ENCODE measurements at regions not wholly inside any gene's neighbourhood (a gene's known extent, or its start where the extent isn't known, plus 50 kb on each side); places are given as distances from the start of the nearest gene placed in this dataset.

DNA sequence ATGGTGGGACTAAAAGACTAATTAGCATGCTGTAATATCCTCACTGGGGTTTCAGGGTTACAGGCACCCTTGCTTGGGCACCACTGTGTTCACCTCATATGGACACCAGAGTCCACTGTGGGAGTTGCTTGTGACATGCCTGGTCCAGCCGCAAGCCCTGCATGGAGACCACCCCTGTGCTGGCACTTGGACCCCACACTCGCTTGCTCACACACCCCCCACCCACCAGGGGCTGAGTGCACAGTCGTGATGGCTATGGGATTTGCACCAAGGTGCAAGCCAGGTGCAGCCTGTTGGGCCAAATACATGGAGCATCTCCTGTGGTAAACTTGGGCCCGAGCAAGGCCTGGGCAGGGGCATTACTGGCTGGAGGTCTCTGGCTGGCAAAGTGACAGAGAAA lies 129.1 kb downstream of the SYT10 start:
- Mint-ChIP-seq H3K4me1 (ENCODE audit: low read depth) (peaks cover 20% of the 10 kb centered on the region), H3K27ac (no peak overlapping the region), H3K9me3 (ENCODE audit: low read depth) (peaks cover 11% of the 10 kb centered on the region), H3K36me3 (ENCODE audit: insufficient read depth) (peaks cover 2% of the 10 kb centered on the region), H3K4me3 (ENCODE audit: low read depth) (no peak overlapping the region), H3K27me3 (no peaks in the 10 kb centered on the region)
- DNase-seq (ENCODE audit: low spot score, unreplicated experiment): no peak
- no peak for TF ChIP-seq CTCF (IDR thresholded peaks at IDR 0.05; ENCODE audit: unreplicated experiment)

DNA sequence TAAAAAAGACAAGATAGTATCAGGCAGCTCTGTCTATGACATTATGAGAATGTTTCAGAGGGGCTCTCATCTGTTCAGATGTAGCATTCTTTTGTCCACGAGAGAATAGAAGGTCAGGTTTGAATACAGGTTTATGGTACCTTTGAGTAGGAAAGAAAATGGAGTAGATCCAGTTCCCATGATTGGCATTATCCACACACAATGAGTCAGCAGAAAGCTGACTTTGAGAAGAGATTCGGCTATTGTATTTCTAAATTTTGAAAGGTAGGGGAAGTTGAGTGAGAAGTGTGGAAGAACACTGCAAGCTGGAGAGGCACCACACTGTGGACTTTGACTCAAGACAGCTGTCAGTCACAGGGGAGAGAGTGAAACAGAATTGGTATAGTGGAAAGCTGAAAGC lies 135.4 kb downstream of the SYT10 start:
- H3K9me3 Mint-ChIP-seq (ENCODE audit: low read depth): peaks cover 11% of the 10 kb centered on the region
- TF ChIP-seq CTCF (IDR thresholded peaks at IDR 0.05; ENCODE audit: unreplicated experiment): no peak
- no peaks in the 10 kb centered on the region for H3K27me3 Mint-ChIP-seq
- DNase-seq (ENCODE audit: low spot score, unreplicated experiment): no peak
- H3K27ac Mint-ChIP-seq: no peak overlapping the region
- no peak overlapping the region for H3K4me3 Mint-ChIP-seq (ENCODE audit: low read depth)
- peaks cover 17% of the 10 kb centered on the region for H3K4me1 Mint-ChIP-seq (ENCODE audit: low read depth)
- no peaks in the 10 kb centered on the region for H3K36me3 Mint-ChIP-seq (ENCODE audit: insufficient read depth)

- Mint-ChIP-seq H3K36me3 (ENCODE audit: insufficient read depth) (no peaks in the 10 kb centered on the region), H3K4me1 (ENCODE audit: low read depth) (no peaks in the 10 kb centered on the region), H3K9me3 (ENCODE audit: low read depth) (peaks cover 30% of the 10 kb centered on the region), H3K27ac (no peak overlapping the region), H3K27me3 (no peaks in the 10 kb centered on the region), H3K4me3 (ENCODE audit: low read depth) (no peak overlapping the region)
- DNase-seq (ENCODE audit: low spot score, unreplicated experiment): no peak
- TF ChIP-seq CTCF (IDR thresholded peaks at IDR 0.05; ENCODE audit: unreplicated experiment): no peak
Observed at GRCh38 chr12:33296529-33296928, 143.1 kb downstream of the SYT10 start.

DNA sequence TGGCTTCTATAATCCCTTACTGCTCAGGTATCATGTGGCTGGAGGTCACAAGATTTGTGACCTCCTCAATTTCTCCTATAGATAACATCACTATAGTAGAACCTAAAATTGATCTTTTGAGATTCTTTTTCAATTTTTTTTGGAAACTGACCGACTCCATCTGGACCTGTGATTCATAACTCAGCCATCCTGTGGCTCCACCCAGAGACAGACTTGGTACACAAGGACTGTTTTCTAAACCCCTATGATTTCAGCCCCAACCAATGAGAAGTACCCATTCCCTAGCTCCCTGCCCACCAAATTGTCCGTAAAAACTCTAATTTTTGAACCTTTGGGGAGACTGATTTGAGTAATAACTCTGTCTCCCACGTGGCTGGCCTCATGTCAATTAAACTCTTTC lies 148.9 kb downstream of the SYT10 start:
- Mint-ChIP-seq H3K27ac (no peak overlapping the region), H3K4me3 (ENCODE audit: low read depth) (no peak overlapping the region), H3K36me3 (ENCODE audit: insufficient read depth) (no peaks in the 10 kb centered on the region), H3K9me3 (ENCODE audit: low read depth) (no peaks in the 10 kb centered on the region), H3K4me1 (ENCODE audit: low read depth) (no peaks in the 10 kb centered on the region), H3K27me3 (no peaks in the 10 kb centered on the region)
- no peak for TF ChIP-seq CTCF (IDR thresholded peaks at IDR 0.05; ENCODE audit: unreplicated experiment)
- DNase-seq (ENCODE audit: low spot score, unreplicated experiment): no peak

DNA sequence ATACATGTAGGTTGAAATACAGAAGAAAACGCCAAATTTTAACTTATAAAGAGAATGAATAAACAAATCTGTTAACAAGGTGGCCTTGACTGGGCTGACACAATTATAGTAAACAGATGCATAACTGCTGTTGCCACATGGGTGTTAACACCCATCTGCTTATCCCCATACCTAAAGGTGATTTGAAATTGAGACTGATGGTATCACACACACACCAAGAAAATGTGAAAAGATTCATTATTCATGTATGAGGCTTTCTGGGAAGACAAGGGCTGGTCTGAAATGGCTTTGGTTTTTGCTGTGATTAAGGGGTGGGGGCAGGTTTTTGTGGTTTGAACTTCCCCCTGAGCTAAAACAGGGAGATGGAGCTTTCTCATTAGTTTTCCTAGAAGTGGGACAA lies 156.6 kb downstream of the SYT10 start:
- H3K9me3 Mint-ChIP-seq (ENCODE audit: low read depth): peaks cover 33% of the 10 kb centered on the region
- no peaks in the 10 kb centered on the region for H3K4me1 Mint-ChIP-seq (ENCODE audit: low read depth)
- DNase-seq (ENCODE audit: low spot score, unreplicated experiment): no peak
- no peaks in the 10 kb centered on the region for H3K27me3 Mint-ChIP-seq
- no peak overlapping the region for H3K27ac Mint-ChIP-seq
- no peaks in the 10 kb centered on the region for H3K36me3 Mint-ChIP-seq (ENCODE audit: insufficient read depth)
- H3K4me3 Mint-ChIP-seq (ENCODE audit: low read depth): no peak overlapping the region
- no peak for TF ChIP-seq CTCF (IDR thresholded peaks at IDR 0.05; ENCODE audit: unreplicated experiment)
